Tibial nerve (tissue), 4 donors: ENCODE measurements at regions not wholly inside any gene's neighbourhood (a gene's known extent, or its start where the extent isn't known, plus 50 kb on each side); places are given as distances from the start of the nearest gene placed in this dataset.

Experiments
- DNase-seq, 2 donors: peaks; one replicate each; pipeline ENCODE4 v3.0.0-alpha.2; 2019; ENCODE audit warnings: low spot score in 2 of 2
- H3K27ac ChIP-seq, 4 donors: fragments of 200-600 bp; sonication (generic) in 3 of 4; one replicate each; pipeline ENCODE4 v1.5.1; 2017 to 2019; ENCODE audit warnings: mild to moderate bottlenecking in 1 of 4
- H3K27me3 ChIP-seq, 2 donors: fragments of 200-600 bp; sonication (generic) in 1 of 2; one replicate each; pipeline versions ENCODE4 v1.5.1 to v1.6.0; 2017 to 2019
- H3K36me3 ChIP-seq, 3 donors: fragments of 200-600 bp; sonication (generic); one replicate each; pipeline ENCODE4 v1.5.1; 2018 to 2019
- H3K4me1 ChIP-seq, 4 donors: fragments of 200-600 bp; sonication (generic) in 3 of 4; one replicate each; pipeline ENCODE4 v1.5.1; 2017 to 2019
- H3K4me3 ChIP-seq, 4 donors: fragments of 200-600 bp; sonication (generic) in 3 of 4; one replicate each; pipeline ENCODE4 v1.5.1; 2017 to 2019; ENCODE audit warnings: mild to moderate bottlenecking in 1 of 4, moderate library complexity in 1 of 4
- H3K9me3 ChIP-seq, 4 donors: fragments of 200-600 bp; sonication (generic) in 3 of 4; one replicate each; pipeline ENCODE4 v1.5.1; 2017 to 2019
- CTCF ChIP-seq, 5 experiments: fragments of 200-600 bp in 3 of 5; fragments of 450-650 bp in 2 of 5; sonication (generic) in 3 of 5; IDR thresholded peaks; one replicate each; pipeline ENCODE4 v1.5.1; 2016 to 2019; ENCODE audit warnings: antibody characterized with exemption in 5 of 5, mild to moderate bottlenecking in 3 of 5, moderate library complexity in 2 of 5
- EP300 ChIP-seq, 2 donors: sonication (generic); formaldehyde crosslinking; IDR thresholded peaks; one replicate each; pipeline ENCODE4 v1.6.1; 2017; ENCODE audit warnings: antibody characterized with exemption in 2 of 2, mild to moderate bottlenecking in 1 of 2
- POLR2A ChIP-seq, 2 donors: fragments of 450-650 bp; IDR thresholded peaks; one replicate each; pipeline ENCODE4 v1.6.1; 2017; ENCODE audit warnings: antibody characterized with exemption in 2 of 2, mild to moderate bottlenecking in 2 of 2, moderate library complexity in 2 of 2
- WGBS, 2 donors: methylation state at CpG; one replicate each; pipeline ENCODE4 v1.1.5; 2018; 5-methylcytosine and 5-hydroxymethylcytosine counted together

DNA sequence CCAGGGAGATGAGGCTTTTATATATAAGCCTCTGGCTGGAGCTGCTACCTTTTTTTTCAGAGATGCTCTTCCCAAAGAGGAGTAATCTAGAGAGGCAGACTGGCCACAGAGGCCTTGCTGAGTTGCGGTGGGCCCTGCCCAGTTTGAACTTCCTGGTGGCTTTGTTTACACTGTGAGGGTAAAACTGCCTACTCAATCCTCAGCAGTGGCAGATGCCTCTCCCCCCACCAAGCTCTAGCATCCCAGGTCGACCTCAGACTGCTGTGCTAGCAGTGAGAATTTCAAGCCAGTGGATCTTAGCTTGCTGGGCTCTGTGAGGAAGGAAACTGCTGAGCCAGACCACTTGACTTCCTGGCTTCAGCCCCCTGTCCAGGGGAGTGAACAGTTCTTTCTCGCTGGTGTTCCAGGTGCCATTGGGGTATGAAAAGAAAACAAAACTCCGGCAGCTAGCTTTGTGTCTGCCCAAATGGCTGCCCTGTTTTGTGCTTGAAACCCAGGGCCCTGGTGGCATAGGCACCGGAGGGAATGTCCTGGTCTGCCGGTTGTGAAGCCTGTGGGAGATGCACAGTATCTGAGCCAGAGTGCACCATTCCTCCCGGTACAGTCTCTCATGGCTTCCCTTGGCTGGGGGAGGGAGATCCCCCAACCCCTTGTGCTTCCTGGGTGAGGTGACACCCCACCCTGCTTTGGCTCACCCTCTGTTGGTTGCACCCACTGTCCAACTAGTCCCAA lies 219.5 kb upstream of the IZUMO3 start:
- H3K27me3 ChIP-seq: no peaks in the 10 kb centered on the region
- no peak for DNase-seq
- no peaks in the 10 kb centered on the region for H3K36me3 ChIP-seq
- TF ChIP-seq EP300 (IDR thresholded peaks at IDR 0.05) (no peak), POLR2A (IDR thresholded peaks at IDR 0.05) (no peak)
- H3K4me3 ChIP-seq: no peak overlapping the region
- WGBS, 2 donors: 55 to 78% methylated on average over 5 to 7 of the region's 7 CpGs
- H3K9me3 ChIP-seq: peaks cover 0 to 11% (median 0%) of the 10 kb centered on the region in 4 donors
- no peak overlapping the region for H3K27ac ChIP-seq
- H3K4me1 ChIP-seq: no peaks in the 10 kb centered on the region

DNA sequence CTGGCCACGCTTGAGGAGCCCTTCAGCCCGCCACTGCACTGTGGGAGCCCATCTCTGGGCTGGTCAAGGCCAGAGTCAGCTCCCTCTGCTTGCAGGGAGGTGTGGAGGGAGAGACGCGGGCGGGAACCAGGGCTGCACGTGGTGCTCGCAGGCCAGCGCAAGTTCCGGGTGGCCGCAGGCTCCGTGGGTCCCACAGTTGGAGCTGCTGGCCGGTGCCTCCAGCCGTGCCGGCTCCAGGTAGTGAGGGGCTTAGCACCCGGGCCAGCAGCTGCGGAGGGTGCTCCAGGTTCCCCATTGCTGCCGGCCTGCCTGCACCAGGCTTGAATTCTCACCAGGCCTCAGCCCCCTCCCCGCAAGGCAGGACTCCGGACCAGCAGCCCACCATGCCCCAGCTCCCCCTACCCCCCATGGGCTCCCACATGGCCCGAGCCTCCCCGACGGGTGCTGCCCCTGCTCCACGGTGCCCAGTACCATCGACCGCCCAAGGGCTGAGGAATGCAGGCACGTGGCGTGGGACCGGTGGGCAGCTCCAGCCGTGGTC lies 192.8 kb upstream of the IZUMO3 start:
- no peaks in the 10 kb centered on the region for H3K4me1 ChIP-seq
- no peak for TF ChIP-seq POLR2A (IDR thresholded peaks at IDR 0.05)
- TF ChIP-seq EP300 (IDR thresholded peaks at IDR 0.05): no peak
- TF ChIP-seq CTCF (IDR thresholded peaks at IDR 0.05): no peak
- no peak for DNase-seq
- H3K36me3 ChIP-seq: no peaks in the 10 kb centered on the region
- H3K9me3 ChIP-seq: peaks cover 0 to 9% (median 0%) of the 10 kb centered on the region in 4 donors
- H3K27ac ChIP-seq: no peak overlapping the region
- H3K27me3 ChIP-seq: no peaks in the 10 kb centered on the region
- 95 to 98% methylated on average over 12 to 22 of the region's 29 CpGs for WGBS, 2 donors
- no peak overlapping the region for H3K4me3 ChIP-seq

DNA sequence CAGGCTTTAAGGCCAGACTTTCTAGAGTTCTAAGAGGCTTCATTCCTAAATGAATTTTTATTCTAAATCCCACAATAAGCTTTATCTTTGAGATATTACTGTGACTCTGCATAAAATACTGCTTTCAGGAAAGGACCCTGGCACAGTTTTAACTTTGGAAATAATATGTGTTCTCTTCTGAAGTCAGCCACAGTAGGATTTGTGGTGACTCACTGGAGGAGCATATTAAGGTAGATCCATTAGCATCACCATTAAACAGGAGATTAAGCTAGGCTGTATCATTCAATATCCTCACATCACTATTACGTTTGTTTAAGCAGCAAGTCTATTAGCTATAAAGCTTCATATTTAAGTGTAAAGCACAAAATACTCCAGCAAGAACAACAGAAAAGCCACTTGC lies 186.1 kb upstream of the IZUMO3 start:
- no peaks in the 10 kb centered on the region for H3K27me3 ChIP-seq
- H3K27ac ChIP-seq: no peak overlapping the region
- no peak overlapping the region for H3K4me3 ChIP-seq
- no peaks in the 10 kb centered on the region for H3K36me3 ChIP-seq
- no peak for DNase-seq
- 81 to 87% methylated on average over 1 of the region's 1 CpG for WGBS, 2 donors
- no peaks in the 10 kb centered on the region for H3K4me1 ChIP-seq
- no peaks in the 10 kb centered on the region for H3K9me3 ChIP-seq
- TF ChIP-seq POLR2A (IDR thresholded peaks at IDR 0.05) (no peak), EP300 (IDR thresholded peaks at IDR 0.05) (no peak), CTCF (IDR thresholded peaks at IDR 0.05) (no peak)

GRCh38 chr9:24721621-24722020 lies 175.9 kb upstream of the IZUMO3 start:
- Histone ChIP-seq H3K36me3 (no peaks in the 10 kb centered on the region), H3K27me3 (no peaks in the 10 kb centered on the region), H3K4me1 (no peaks in the 10 kb centered on the region), H3K9me3 (no peaks in the 10 kb centered on the region), H3K4me3 (no peak overlapping the region), H3K27ac (no peak overlapping the region)
- DNase-seq: no peak
- WGBS, 2 donors: 48 to 58% methylated on average over 1 of the region's 1 CpG
- no peak for TF ChIP-seq CTCF (IDR thresholded peaks at IDR 0.05)
- no peak for TF ChIP-seq POLR2A (IDR thresholded peaks at IDR 0.05)
- TF ChIP-seq EP300 (IDR thresholded peaks at IDR 0.05): no peak

DNA sequence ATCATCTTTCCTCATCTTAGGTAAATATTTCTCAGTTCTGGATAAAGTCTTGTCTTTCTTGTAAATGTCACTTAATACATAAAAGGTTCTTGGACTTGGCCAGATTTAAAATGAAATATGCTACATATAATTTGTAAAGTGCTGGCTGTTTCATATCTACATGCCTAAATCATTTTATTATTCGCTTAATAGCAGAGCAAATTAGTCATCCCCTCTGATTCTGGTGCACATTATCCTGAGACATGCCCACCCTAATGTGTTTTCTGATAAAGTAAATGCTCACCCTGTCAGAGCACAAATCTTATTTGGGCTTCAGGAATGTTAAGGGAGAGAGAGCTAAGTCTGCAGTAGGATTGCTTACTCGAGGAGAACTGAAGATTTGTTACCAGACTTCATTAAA lies 166.5 kb upstream of the IZUMO3 start:
- Histone ChIP-seq H3K36me3 (no peaks in the 10 kb centered on the region), H3K27me3 (no peaks in the 10 kb centered on the region), H3K4me1 (no peaks in the 10 kb centered on the region), H3K27ac (no peak overlapping the region), H3K4me3 (no peak overlapping the region), H3K9me3 (no peaks in the 10 kb centered on the region)
- TF ChIP-seq POLR2A (IDR thresholded peaks at IDR 0.05) (no peak), CTCF (IDR thresholded peaks at IDR 0.05) (no peak), EP300 (IDR thresholded peaks at IDR 0.05) (no peak)
- no peak for DNase-seq
- whole genome bisulfite sequencing, 2 donors: 75 to 84% methylated on average over 2 of the region's 2 CpGs
